ENCODE measurements at regions not wholly inside any gene's neighbourhood (a gene's known extent, or its start where the extent isn't known, plus 50 kb on each side); places are given as distances from the start of the nearest gene placed in this dataset.

DNA sequence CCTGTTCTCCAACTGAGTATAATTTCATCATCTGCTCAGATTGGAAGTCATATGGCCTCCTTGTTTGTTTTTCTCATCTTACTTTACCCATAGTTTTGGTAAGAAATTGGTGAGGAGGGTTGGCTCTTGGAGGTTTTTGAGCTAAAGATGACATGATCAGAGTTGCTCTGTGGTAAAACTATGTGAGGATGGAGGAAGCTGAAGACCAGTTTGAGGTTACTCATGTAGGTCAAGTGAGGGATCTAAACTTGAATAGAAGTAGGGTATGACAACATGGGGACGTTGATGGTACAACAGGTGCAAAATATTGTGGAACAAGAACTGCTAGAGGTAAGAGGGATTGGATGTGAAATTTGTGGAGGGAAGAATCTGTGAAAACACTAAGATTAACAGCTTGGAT lies 87.7 kb upstream of the NEO1 start:
- TF ChIP-seq, protein P1, sequence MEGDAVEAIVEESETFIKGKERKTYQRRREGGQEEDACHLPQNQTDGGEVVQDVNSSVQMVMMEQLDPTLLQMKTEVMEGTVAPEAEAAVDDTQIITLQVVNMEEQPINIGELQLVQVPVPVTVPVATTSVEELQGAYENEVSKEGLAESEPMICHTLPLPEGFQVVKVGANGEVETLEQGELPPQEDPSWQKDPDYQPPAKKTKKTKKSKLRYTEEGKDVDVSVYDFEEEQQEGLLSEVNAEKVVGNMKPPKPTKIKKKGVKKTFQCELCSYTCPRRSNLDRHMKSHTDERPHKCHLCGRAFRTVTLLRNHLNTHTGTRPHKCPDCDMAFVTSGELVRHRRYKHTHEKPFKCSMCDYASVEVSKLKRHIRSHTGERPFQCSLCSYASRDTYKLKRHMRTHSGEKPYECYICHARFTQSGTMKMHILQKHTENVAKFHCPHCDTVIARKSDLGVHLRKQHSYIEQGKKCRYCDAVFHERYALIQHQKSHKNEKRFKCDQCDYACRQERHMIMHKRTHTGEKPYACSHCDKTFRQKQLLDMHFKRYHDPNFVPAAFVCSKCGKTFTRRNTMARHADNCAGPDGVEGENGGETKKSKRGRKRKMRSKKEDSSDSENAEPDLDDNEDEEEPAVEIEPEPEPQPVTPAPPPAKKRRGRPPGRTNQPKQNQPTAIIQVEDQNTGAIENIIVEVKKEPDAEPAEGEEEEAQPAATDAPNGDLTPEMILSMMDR (IDR thresholded peaks at IDR 0.05; ENCODE audit: low read length): no peak
- no peak for TF ChIP-seq EZH2 (IDR thresholded peaks at IDR 0.05; ENCODE audit: borderline replicate concordance, low read length)
- Histone ChIP-seq H2AFZ (ENCODE audit: low read length) (no peak overlapping the region), H3K4me3 (ENCODE audit: low read depth, low read length, poor library complexity, severe bottlenecking) (no peak overlapping the region), H3K36me3 (ENCODE audit: insufficient read depth, low read length) (no peaks in the 10 kb centered on the region), H4K20me1 (ENCODE audit: insufficient read depth, low read length) (no peaks in the 10 kb centered on the region), H3K4me2 (ENCODE audit: low read length) (no peak overlapping the region), H3K27me3 (ENCODE audit: insufficient read depth, low read length) (no peaks in the 10 kb centered on the region), H3K9me3 (ENCODE audit: low read length) (no peaks in the 10 kb centered on the region; the same call in 1 of the 2 replicates), H3K79me2 (ENCODE audit: insufficient read depth, low read length) (no peaks in the 10 kb centered on the region), H3K9ac (ENCODE audit: low read length) (no peak overlapping the region), H3K9me2 (ENCODE audit: low read depth, low read length) (no peaks in the 10 kb centered on the region), H3K4me1 (ENCODE audit: insufficient read depth, low read length, severe bottlenecking) (no peaks in the 10 kb centered on the region), H3K27ac (ENCODE audit: low read depth, low read length, poor library complexity, severe bottlenecking) (no peak overlapping the region), H3F3A (ENCODE audit: insufficient read depth, low read length) (no peaks in the 10 kb centered on the region)

DNA sequence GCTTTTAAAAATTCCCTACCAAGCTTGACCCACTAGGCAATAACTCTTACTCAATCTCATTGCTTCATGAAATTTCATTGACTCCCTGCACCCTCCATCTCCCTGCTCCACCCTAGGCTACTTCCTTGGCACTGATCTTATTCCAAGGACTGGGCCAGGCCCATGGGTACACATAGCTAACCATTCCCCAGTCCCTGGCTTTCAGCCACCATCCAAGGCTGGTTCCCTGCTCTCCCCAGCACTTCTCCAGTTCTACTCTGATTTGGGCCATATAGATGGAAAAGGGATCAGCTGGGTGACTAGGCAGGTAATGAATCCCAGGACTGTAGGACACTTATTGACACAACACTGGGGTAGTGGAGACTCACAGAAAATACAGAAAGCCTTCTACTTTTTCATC lies 88.1 kb upstream of the NEO1 start:
- Histone ChIP-seq H3K9me2 (ENCODE audit: low read depth, low read length) (no peaks in the 10 kb centered on the region), H3F3A (ENCODE audit: insufficient read depth, low read length) (no peaks in the 10 kb centered on the region), H3K4me1 (ENCODE audit: insufficient read depth, low read length, severe bottlenecking) (no peaks in the 10 kb centered on the region), H3K4me2 (ENCODE audit: low read length) (no peak overlapping the region), H3K27ac (ENCODE audit: low read depth, low read length, poor library complexity, severe bottlenecking) (no peak overlapping the region), H3K27me3 (ENCODE audit: insufficient read depth, low read length) (no peaks in the 10 kb centered on the region), H4K20me1 (ENCODE audit: insufficient read depth, low read length) (no peaks in the 10 kb centered on the region), H3K4me3 (ENCODE audit: low read depth, low read length, poor library complexity, severe bottlenecking) (no peak overlapping the region), H3K9me3 (ENCODE audit: low read length) (no peaks in the 10 kb centered on the region; the same call in 1 of the 2 replicates), H3K9ac (ENCODE audit: low read length) (no peak overlapping the region), H3K36me3 (ENCODE audit: insufficient read depth, low read length) (no peaks in the 10 kb centered on the region), H2AFZ (ENCODE audit: low read length) (no peak overlapping the region), H3K79me2 (ENCODE audit: insufficient read depth, low read length) (no peaks in the 10 kb centered on the region)
- no peak for TF ChIP-seq EZH2 (IDR thresholded peaks at IDR 0.05; ENCODE audit: borderline replicate concordance, low read length)

DNA sequence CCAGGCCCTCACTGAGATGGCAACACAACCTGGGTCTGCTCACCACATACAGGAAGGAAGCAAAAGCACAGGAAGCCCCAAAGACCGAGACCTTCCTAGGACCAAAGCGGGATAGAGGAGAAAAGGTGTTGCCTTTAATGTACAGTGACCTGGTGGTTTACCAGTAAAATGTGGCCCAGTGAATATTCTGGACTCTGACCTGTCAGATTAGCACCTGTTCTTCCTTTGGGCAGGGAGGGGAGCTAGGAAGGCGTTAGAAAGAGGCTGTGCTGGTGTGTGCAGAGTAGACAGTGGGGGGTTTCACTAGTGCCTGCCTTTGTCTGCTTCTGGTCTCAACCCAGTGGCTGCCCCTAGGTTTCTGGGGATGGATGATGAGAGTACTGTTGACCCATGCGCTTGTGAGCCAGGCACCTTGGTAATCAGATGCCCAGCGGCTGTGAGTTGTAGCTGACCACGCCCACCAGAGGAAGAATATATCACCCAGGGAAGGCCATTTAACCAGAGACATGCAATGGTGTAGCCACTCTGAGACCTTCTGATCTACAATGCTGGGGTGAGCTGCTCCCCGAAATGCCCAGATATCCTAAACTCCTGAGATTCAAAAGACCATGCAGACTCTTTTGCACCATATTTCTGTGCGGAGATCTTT lies 90.1 kb upstream of the NEO1 start:
- TF ChIP-seq, protein P1 (IDR thresholded peaks at IDR 0.05; ENCODE audit: low read length): no peak
- no peak for TF ChIP-seq EZH2 (IDR thresholded peaks at IDR 0.05; ENCODE audit: borderline replicate concordance, low read length)
- no peaks in the 10 kb centered on the region for H3K4me1 ChIP-seq (ENCODE audit: insufficient read depth, low read length, severe bottlenecking)

DNA sequence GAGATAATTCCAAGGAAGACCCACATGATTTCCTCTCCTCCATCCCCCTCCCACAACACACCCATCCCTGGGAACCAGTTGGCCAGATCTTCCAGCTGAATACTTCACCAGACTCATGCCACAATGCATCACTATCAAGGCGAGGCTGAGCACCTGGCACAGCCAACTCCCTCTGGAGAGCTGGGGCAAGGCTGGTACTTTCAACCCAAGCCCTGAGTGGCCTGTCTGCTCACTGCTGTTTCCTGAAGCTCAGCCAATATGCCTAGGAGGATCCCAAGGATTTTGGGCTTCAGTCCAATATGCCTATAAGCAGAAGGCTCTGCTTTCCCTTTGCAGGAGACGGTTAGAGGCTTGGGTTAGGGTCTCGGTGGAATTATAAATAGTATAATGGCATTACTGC lies 90.9 kb upstream of the NEO1 start:
- Histone ChIP-seq H3K4me3 (ENCODE audit: low read depth, low read length, poor library complexity, severe bottlenecking) (no peak overlapping the region), H3K27ac (ENCODE audit: low read depth, low read length, poor library complexity, severe bottlenecking) (no peak overlapping the region), H3K4me2 (ENCODE audit: low read length) (no peak overlapping the region)

More for the DNA sequence above, 90.1 kb upstream of the NEO1 start:
- Histone ChIP-seq H4K20me1 (ENCODE audit: insufficient read depth, low read length) (no peaks in the 10 kb centered on the region), H3K27me3 (ENCODE audit: insufficient read depth, low read length) (no peaks in the 10 kb centered on the region), H2AFZ (ENCODE audit: low read length) (no peak overlapping the region), H3K36me3 (ENCODE audit: insufficient read depth, low read length) (no peaks in the 10 kb centered on the region), H3K27ac (ENCODE audit: low read depth, low read length, poor library complexity, severe bottlenecking) (no peak overlapping the region), H3K79me2 (ENCODE audit: insufficient read depth, low read length) (no peaks in the 10 kb centered on the region), H3K4me3 (ENCODE audit: low read depth, low read length, poor library complexity, severe bottlenecking) (no peak overlapping the region), H3K9me3 (ENCODE audit: low read length) (no peaks in the 10 kb centered on the region; the same call in 1 of the 2 replicates), H3F3A (ENCODE audit: insufficient read depth, low read length) (no peaks in the 10 kb centered on the region), H3K9me2 (ENCODE audit: low read depth, low read length) (no peaks in the 10 kb centered on the region), H3K9ac (ENCODE audit: low read length) (no peak overlapping the region), H3K4me2 (ENCODE audit: low read length) (no peak overlapping the region)

More for the DNA sequence above, 90.9 kb upstream of the NEO1 start:
- no peak overlapping the region for H3K9ac ChIP-seq (ENCODE audit: low read length)
- no peaks in the 10 kb centered on the region for H4K20me1 ChIP-seq (ENCODE audit: insufficient read depth, low read length)
- no peaks in the 10 kb centered on the region for H3K9me2 ChIP-seq (ENCODE audit: low read depth, low read length)
- no peaks in the 10 kb centered on the region; the same call in 1 of the 2 replicates for H3K9me3 ChIP-seq (ENCODE audit: low read length)
- H2AFZ ChIP-seq (ENCODE audit: low read length): no peak overlapping the region
- H3K36me3 ChIP-seq (ENCODE audit: insufficient read depth, low read length): no peaks in the 10 kb centered on the region
- H3K4me1 ChIP-seq (ENCODE audit: insufficient read depth, low read length, severe bottlenecking): no peaks in the 10 kb centered on the region
- H3K27me3 ChIP-seq (ENCODE audit: insufficient read depth, low read length): no peaks in the 10 kb centered on the region
- H3K79me2 ChIP-seq (ENCODE audit: insufficient read depth, low read length): no peaks in the 10 kb centered on the region
- TF ChIP-seq, protein P1 (IDR thresholded peaks at IDR 0.05; ENCODE audit: low read length): no peak
- TF ChIP-seq EZH2 (IDR thresholded peaks at IDR 0.05; ENCODE audit: borderline replicate concordance, low read length): no peak
- no peaks in the 10 kb centered on the region for H3F3A ChIP-seq (ENCODE audit: insufficient read depth, low read length)

Measured in OCI-LY1 (cell line).